ENCODE measurements at regions not wholly inside any gene's neighbourhood (a gene's known extent, or its start where the extent isn't known, plus 50 kb on each side); places are given as distances from the start of the nearest gene placed in this dataset.

GRCh38 chr1:229025576-229025975 lies 245.3 kb upstream of the RAB4A start:
- TF ChIP-seq CTCF (IDR thresholded peaks at IDR 0.05) = no peak
- Histone ChIP-seq H3K36me3 (no peaks in the 10 kb centered on the region), H3K27me3 (replicated peaks; ENCODE audit: insufficient read depth) (no peaks in the 10 kb centered on the region), H3K9me3 (no peaks in the 10 kb centered on the region), H3K4me3 (no peak overlapping the region), H3K4me1 (ENCODE audit: control insufficient read depth in 1 of 2, low read depth in 2 of 2) (peaks cover 0 to 3% of the 10 kb centered on the region in 2 donors), H3K27ac (no peak overlapping the region)
- no peak for ATAC-seq (ENCODE audit: insufficient number of reproducible peaks, low FRiP score, low read depth)
- DNase-seq (ENCODE audit: low spot score) = no peak

GRCh38 chr1:229027158-229027557 lies 243.8 kb upstream of the RAB4A start:
- DNase-seq (ENCODE audit: low spot score) (no peak), ATAC-seq (ENCODE audit: insufficient number of reproducible peaks, low FRiP score, low read depth) (no peak)
- no peaks in the 10 kb centered on the region for H3K9me3 ChIP-seq
- no peak overlapping the region for H3K4me3 ChIP-seq
- TF ChIP-seq CTCF (IDR thresholded peaks at IDR 0.05) = no peak
- no peaks in the 10 kb centered on the region for H3K36me3 ChIP-seq
- H3K27ac ChIP-seq = no peak overlapping the region
- peaks cover 5 to 6% of the 10 kb centered on the region in 2 donors for H3K4me1 ChIP-seq (ENCODE audit: control insufficient read depth in 1 of 2, low read depth in 2 of 2)
- no peaks in the 10 kb centered on the region for H3K27me3 ChIP-seq (replicated peaks; ENCODE audit: insufficient read depth)

GRCh38 chr1:229027622-229028182 lies 243.2 kb upstream of the RAB4A start:
- no peak for TF ChIP-seq CTCF (IDR thresholded peaks at IDR 0.05)
- Histone ChIP-seq H3K27ac (no peak overlapping the region), H3K27me3 (replicated peaks; ENCODE audit: insufficient read depth) (no peaks in the 10 kb centered on the region), H3K9me3 (no peaks in the 10 kb centered on the region), H3K4me1 (ENCODE audit: control insufficient read depth in 1 of 2, low read depth in 2 of 2) (peaks cover 11% of the 10 kb centered on the region in 2 donors), H3K4me3 (peak overlapping the region; percentile 13), H3K36me3 (no peaks in the 10 kb centered on the region)
- ATAC-seq (ENCODE audit: insufficient number of reproducible peaks, low FRiP score, low read depth) = no peak
- DNase-seq (ENCODE audit: low spot score) = no peak

GRCh38 chr1:229028544-229028943 lies 242.4 kb upstream of the RAB4A start:
- ATAC-seq (ENCODE audit: insufficient number of reproducible peaks, low FRiP score, low read depth) = no peak
- no peaks in the 10 kb centered on the region for H3K27me3 ChIP-seq (replicated peaks; ENCODE audit: insufficient read depth)
- H3K27ac ChIP-seq = no peak overlapping the region
- no peak for DNase-seq (ENCODE audit: low spot score)
- H3K9me3 ChIP-seq = no peaks in the 10 kb centered on the region
- TF ChIP-seq CTCF (IDR thresholded peaks at IDR 0.05) = no peak
- H3K36me3 ChIP-seq = no peaks in the 10 kb centered on the region
- H3K4me3 ChIP-seq = no peak overlapping the region
- H3K4me1 ChIP-seq (ENCODE audit: control insufficient read depth in 1 of 2, low read depth in 2 of 2) = peaks cover 11 to 14% of the 10 kb centered on the region in 2 donors

GRCh38 chr1:229028987-229029878 lies 241.7 kb upstream of the RAB4A start:
- Histone ChIP-seq H3K36me3 (no peaks in the 10 kb centered on the region), H3K4me3 (no peak overlapping the region), H3K27me3 (replicated peaks; ENCODE audit: insufficient read depth) (no peaks in the 10 kb centered on the region), H3K9me3 (no peaks in the 10 kb centered on the region), H3K4me1 (ENCODE audit: control insufficient read depth in 1 of 2, low read depth in 2 of 2) (peaks cover 11 to 14% of the 10 kb centered on the region in 2 donors), H3K27ac (no peak overlapping the region)
- ATAC-seq (ENCODE audit: insufficient number of reproducible peaks, low FRiP score, low read depth) = no peak
- TF ChIP-seq CTCF (IDR thresholded peaks at IDR 0.05) = no peak
- DNase-seq (ENCODE audit: low spot score) = no peak

All from thoracic aorta (tissue), 2 donors.